Fibroblast of the aortic adventitia (primary cell): ENCODE measurements at regions not wholly inside any gene's neighbourhood (a gene's known extent, or its start where the extent isn't known, plus 50 kb on each side); places are given as distances from the start of the nearest gene placed in this dataset.
"Not testable (repeated sequence)": the region's sequence is repeated elsewhere in the genome, so short reads cannot be mapped to it uniquely, and the experiment has no call there.

Experiments used
- DNase-seq: peaks from one replicate; pipeline ENCODE4 v3.0.0-alpha.2; 2010; ENCODE audit warnings: low read depth
- H3K4me3 ChIP-seq: 2 replicates; pipeline ENCODE4 v1.5.1; 2011; ENCODE audit warnings: low read depth, mild to moderate bottlenecking, control low read depth, low read length, moderate library complexity
- TF ChIP-seq, protein P1 (sequence below): IDR thresholded peaks from 2 replicates; pipeline ENCODE4 v1.5.1; 2011; ENCODE audit warnings: mild to moderate bottlenecking, low read length, control low read depth, inconsistent platforms; ENCODE audit not compliant: insufficient read depth

DNA sequence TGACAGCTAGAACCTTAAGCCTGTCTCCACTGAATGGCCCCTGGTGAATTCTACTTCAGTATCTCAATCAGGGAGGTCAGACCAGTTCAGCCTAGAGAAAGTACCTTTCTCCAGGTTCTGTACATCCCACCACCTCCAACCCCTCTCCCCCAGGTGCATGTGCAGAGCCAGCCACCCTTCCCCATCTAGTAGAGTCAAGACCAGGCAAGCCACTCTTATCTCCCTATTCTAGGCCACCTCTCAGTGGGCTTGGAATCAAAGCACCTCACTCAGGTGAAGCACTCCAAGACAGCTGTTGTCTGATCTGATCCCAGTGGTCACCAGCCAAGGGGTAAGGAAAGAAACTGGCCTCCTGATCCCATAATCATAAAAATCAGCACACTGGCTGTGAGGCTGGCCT, 340.9 kb downstream of the BCL11B start:
- TF ChIP-seq, protein P1, sequence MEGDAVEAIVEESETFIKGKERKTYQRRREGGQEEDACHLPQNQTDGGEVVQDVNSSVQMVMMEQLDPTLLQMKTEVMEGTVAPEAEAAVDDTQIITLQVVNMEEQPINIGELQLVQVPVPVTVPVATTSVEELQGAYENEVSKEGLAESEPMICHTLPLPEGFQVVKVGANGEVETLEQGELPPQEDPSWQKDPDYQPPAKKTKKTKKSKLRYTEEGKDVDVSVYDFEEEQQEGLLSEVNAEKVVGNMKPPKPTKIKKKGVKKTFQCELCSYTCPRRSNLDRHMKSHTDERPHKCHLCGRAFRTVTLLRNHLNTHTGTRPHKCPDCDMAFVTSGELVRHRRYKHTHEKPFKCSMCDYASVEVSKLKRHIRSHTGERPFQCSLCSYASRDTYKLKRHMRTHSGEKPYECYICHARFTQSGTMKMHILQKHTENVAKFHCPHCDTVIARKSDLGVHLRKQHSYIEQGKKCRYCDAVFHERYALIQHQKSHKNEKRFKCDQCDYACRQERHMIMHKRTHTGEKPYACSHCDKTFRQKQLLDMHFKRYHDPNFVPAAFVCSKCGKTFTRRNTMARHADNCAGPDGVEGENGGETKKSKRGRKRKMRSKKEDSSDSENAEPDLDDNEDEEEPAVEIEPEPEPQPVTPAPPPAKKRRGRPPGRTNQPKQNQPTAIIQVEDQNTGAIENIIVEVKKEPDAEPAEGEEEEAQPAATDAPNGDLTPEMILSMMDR, result no peak
- no peak for DNase-seq
- H3K4me3 ChIP-seq, result no peak overlapping the region

DNA sequence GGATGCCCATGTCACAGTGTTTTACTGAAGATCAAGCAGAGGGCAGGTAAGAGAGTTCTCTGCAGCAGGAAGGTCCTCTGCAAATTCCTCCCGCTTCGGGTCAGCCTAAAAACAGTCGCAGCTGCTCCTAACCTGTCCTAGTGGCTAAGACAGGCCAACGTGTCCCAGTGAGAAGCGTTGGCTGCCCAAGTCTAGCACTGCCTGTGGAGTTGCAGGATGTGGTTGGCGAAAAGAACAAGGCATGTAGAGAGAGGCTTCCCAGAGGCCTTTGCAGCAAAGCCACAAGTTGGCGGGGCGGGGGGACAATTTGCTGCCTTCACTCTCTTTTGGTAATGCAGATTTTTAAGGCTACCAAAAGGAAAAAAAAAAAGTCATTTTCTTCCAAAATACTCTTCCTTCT, 340.1 kb downstream of the BCL11B start:
- DNase-seq, result no peak
- TF ChIP-seq, protein P1, result no peak
- H3K4me3 ChIP-seq, result no peak overlapping the region

DNA sequence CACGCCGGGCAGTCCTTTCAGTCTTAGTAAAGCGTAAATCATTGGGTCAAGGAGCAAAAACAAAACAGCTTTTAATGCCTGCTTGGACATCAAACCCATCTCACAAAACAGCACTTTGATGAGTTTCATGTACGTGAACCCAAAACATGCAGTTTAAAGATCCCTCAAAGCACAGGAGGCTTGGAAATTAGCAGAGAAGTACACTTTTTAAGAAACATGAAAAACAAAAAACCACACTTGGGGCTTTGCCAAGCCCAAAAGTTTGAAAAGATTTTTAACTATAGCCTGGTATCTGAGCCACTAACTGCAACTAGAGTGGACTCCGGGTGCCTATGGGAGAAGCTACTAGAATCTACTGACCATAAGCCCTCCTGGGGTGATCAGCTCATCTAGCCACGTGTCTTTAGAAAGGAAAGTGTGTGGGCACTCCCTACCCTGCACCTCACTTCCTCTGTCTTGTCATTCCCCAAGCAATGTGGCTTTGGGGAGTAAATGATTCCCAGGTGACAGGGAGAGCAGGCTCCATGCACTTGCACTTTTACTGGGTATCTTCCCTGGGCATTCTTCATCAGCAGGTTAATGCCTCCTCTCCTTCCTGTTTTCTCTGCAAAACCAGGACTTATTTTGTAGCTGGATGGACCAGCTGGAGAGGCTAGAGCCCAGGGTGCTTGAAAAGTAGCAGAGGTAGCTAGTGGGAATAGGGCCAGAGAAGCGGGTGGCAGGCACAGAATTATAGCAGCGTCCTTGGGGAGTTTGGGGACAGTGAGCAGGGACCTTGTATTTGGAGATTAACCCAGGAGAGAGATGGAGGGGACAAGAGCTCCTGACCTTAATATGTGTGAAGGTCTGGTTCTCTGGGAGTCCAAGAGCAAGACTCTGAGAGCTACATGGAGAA, 339.3 kb downstream of the BCL11B start:
- TF ChIP-seq, protein P1, result no peak
- DNase-seq, result no peak
- no peak overlapping the region for H3K4me3 ChIP-seq

DNA sequence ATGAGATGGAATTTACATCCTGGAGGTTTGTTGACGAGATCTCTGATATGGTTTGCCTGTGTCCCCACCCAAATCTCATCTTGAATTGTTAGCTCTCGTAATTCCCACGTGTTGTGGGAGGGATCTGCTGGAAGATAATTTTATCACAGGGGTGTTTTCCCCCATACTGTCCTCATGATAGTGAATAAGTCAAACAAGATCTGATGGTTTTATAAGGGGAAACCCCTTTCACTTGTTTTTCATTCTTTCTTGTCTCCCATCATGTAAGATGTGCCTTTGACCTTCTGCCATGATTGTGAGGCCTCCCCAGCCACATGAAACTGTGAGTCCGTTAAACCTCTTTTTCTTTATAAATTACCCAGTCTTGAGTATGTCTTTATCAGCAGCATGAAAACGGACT, 337.4 kb downstream of the BCL11B start:
- H3K4me3 ChIP-seq, DNase-seq: not testable (repeated sequence)

DNA sequence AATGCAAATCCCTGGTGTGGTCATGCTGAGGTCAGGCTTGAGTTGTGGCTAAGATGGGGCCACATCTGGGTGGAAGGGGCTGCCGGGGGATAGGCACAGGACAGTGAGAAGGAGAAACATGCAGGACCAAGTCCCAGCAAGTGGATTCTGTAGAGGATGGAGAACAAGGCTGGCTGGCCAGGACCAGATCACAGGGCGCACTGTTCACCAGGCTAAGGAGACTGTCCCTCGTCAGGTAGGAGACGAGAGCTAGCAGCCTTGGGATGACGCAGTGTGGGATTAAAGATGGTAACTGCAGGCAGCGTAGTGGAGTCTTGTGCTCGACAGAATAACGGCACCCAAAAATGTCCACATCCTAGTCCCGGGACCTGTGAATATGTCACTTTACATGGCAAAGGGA, 336.1 kb downstream of the BCL11B start:
- TF ChIP-seq, protein P1, result no peak
- no peak overlapping the region for H3K4me3 ChIP-seq
- DNase-seq, result no peak

DNA sequence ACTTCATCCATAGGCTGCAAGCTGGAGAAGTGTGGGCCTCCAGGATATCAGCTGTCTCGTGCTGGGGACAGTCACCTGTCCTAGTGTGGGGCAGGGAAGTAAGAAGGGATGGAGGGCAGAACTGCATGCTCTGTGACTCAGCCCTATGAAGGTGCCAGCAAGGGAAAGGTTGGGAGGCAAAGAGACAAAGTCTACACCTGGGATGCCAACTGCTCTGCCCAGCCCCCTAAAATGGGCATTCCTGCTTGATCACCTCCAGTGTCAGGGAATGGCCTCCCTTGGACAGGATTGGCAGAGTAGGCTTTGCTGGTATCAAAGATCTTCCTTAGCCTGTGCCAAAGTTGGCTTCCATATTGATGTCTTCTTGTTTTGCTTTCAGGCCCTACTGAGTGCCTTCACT, 335.0 kb downstream of the BCL11B start:
- DNase-seq, result no peak
- TF ChIP-seq, protein P1, result no peak
- H3K4me3 ChIP-seq, result no peak overlapping the region

DNA sequence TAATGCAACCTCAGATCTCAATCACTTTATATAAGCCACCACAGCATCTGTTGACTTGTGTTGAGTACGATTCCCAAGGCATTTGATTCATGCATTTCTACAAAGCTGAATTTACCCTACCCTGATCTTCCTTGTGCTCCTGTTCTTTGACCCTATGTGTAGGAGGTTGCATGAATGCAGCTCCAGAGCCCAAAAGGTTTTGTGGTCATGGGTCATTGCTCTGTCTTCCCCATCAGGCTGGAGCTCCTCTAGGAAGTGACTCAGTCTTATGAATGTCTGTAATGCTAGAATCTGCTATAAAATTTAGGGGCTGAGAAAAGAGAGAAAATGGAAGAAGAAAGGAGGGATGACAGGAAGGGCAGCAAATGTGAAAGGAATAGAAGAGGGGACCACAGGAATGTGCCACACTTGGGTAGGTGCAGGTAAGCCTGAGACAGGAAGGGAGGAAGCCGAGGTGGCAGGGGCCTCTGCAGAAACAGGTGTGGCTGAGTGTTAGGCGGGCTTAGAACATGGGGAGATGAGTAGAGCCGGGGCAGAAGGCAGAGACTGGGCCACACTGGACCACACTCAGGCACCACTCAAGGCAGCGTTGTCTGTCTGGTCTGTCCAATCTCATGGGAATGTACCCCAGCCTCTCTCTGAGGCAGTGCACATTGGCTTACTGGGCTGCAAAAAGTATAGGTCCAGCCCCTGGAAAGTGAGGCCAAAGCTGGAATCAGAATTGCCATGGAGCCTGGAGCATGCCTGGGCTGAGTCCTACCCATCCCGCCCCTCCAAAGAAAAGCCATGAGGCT, 334.1 kb downstream of the BCL11B start:
- TF ChIP-seq, protein P1, result no peak
- H3K4me3 ChIP-seq, result no peak overlapping the region
- DNase-seq, result no peak
